GM18907 (cell line): ENCODE measurements at regions not wholly inside any gene's neighbourhood (a gene's known extent, or its start where the extent isn't known, plus 50 kb on each side); places are given as distances from the start of the nearest gene placed in this dataset.
"Not testable (repeated sequence)": the region's sequence is repeated elsewhere in the genome, so short reads cannot be mapped to it uniquely, and the experiment has no call there.

ENCODE experiments used
- ATAC-seq: cut with Tn5 transposase; IDR thresholded peaks from one replicate; pipeline ENCODE4 v1.9.1; 2021; ENCODE audit warnings: mild to moderate bottlenecking, moderate library complexity; ENCODE audit not compliant: unreplicated experiment

DNA sequence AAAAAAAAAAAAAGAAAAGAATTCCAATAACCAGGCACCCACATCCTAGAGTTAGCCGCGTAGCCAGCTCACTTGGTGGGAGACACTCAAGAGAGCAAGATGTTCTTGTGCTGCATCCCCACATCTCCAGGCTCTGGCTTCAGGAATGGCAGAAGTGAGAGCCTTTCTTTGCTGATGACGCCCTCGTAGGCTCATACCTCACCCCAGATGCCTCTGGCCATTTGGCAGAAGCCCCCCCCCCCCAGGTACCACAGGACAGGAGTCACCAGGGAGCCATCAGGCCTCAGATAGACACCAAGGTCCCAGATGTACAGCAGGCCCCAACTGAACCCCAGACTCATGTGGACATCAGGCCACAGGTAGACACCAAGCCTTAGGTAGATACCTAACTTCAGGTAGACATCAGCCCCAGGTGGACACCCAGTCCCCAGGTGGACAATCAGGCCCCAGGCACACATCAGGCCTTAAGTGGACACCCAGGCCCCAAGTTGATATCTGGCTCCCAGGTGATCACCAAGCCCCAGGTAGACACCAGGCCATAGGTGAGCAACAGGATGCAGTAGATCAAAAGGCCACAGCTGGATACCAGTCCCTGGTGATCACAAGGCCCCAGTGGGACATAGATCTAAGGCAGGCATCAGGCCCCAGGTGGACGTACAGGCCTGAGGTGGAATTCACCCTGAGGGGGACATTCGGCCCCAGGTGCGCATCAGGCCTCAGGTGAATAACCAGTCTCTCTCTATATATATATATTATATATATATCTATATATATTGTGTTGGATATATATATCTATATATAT is 202.5 kb downstream of the POTEM start:
- ATAC-seq, result not testable (repeated sequence)

DNA sequence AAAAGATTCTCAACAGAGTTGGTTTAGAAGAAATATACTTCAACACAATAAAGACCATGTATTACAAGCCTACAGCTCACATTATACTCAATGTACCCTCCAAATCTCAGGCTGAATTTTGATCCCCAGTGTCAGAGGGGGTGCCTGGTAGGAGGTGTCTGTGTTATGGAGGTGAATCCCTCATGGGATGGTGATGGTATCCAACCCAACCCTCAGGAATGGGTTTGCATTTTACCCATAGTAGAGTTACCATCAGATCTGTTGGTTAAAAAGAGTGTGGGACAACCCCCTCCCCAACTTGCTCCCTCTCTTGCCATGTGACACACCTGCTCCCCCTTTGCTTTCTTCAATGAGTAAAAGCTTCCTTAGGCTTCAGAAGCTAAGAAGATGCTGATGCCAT is 205.5 kb downstream of the POTEM start:
- not testable (repeated sequence) for ATAC-seq

DNA sequence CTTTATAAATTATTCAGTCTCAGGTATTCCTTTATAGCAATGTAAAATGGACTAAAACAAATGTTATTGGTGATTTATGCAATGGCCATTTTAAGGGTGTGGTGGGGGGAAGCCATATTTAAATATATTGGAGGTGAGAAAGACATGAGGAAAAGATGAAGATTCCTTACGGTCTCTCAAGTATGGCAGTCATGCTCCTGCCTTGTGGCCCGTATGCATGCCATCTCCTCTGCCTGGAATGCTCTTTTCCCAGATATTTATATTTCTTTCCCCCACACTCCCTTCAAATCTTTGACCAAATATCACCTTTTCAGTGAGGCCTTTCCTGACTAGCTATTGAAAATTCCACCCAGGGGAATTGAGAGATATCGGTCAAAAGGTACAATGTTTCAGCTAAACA is 206.0 kb downstream of the POTEM start:
- ATAC-seq, result not testable (repeated sequence)

DNA sequence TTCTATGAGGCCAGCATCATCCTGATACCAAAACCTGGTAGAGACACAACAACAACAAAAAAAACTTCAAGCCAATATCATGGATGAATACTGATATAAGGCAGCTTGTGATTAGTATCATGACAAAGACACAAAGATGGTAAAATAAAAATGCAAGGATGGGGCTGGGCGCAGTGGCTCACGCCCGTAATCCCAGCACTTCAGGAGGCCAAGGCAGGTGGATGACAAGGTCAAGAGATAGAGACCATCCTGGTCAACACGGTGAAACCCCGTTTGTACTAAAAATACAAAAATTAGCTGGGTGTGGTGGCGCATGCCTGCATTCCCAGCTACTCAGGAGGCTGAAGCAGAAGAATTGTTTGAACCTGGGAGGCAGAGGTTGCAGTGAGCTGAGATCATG is 210.2 kb downstream of the POTEM start:
- not testable (repeated sequence) for ATAC-seq

DNA sequence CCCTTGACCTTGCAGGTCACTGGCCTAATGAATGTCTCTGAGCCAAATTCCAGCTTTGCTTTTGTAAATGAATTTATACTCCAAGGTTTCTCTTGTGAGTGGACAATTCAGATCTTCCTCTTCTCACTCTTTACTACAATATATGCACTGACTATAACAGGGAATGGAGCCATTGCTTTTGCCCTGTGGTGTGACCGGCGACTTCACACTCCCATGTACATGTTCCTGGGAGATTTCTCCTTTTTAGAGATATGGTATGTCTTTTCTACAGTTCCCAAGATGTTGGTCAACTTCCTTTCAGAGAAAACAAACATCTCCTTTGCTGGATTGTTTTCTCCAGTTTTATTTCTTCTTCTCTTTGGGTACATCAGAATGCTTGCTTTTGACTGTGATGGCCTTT is 213.1 kb downstream of the POTEM start:
- ATAC-seq, result not testable (repeated sequence)

DNA sequence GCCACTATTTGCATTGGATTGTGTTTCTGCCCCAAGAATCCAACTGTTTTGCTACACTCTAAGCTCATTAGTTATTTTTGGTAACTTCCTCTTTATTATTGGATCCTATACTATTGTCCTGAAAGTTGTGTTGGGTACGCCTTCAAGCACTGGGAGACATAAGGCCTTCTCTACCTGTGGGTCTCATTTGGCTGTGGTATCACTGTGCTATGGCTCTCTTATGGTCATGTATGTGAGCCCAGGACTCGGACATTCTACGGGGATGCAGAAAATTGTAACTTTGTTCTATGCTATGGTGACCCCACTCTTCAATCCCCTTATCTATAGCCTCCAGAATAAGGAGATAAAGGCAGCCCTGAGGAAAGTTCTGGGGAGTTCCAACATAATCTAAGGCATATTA is 213.6 kb downstream of the POTEM start:
- ATAC-seq, result not testable (repeated sequence)

DNA sequence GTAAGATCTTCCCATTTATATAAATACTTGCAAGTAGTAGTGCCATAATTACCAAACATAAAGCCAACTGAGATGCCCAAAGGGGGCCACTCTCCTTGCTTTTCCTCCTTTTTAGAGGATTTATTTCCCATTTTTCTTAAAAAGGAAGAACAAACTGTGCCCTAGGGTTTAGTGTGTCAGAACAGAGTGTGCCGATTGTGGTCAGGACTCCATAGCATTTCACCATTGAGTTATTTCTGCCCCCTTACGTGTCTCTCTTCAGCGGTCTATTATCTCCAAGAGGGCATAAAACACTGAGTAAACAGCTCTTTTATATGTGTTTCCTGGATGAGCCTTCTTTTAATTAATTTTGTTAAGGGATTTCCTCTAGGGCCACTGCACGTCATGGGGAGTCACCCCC is 227.9 kb downstream of the POTEM start:
- ATAC-seq, result not testable (repeated sequence)

DNA sequence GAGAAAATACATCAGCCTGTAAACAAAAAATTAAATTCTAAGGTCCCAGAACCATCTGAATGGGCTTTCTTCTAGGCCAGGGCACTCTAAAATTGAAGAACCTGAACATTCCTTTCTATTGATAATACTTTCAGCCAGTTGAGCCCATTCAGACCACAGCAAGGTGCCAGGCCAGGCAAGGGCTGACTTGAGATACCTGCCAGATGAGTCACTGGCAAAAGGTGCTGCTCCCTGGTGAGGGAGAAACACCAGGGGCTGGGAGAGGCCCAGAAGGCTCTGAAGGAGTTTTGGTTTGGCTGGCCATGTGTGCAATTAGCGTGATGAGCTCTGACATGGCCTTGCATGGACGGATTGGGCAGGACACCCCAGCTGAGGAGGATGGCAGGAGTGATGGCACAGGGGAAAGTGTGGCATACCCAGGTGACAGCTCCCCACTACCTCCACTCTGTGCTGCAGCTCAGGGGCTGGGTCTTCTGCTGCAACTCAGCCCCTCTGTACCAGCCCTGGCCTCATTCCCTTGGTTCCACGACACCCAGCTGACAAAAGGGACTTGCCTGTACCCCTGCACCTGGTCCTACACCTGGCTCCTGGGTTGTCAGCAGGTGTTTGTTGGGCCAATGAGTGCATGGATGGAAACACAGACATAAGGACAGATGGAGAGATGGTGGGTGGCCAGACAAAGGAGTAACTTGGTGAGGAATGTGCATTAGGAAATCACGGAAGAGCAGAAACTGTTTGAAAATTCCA is 230.4 kb downstream of the POTEM start:
- not testable (repeated sequence) for ATAC-seq

DNA sequence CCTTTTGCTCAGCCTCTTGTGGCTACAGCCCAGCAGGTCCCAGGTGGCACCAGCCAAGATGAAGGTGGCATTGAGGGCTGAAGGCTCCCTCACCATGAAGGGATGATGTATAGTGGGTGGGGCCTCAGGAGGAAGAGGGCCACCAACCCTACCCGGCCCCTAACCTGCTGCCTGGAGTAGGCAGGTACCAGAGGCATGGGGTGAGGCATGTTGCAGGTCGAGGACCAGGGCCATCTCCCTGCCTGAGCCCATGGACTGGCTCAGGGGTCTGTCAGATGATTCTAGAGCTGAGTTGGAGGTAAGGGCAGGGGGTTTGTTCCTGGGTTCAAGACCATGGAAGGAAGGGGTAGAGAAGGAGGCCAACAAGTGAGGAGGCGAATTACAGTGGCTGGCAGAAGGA is 231.1 kb downstream of the POTEM start:
- ATAC-seq, result not testable (repeated sequence)

DNA sequence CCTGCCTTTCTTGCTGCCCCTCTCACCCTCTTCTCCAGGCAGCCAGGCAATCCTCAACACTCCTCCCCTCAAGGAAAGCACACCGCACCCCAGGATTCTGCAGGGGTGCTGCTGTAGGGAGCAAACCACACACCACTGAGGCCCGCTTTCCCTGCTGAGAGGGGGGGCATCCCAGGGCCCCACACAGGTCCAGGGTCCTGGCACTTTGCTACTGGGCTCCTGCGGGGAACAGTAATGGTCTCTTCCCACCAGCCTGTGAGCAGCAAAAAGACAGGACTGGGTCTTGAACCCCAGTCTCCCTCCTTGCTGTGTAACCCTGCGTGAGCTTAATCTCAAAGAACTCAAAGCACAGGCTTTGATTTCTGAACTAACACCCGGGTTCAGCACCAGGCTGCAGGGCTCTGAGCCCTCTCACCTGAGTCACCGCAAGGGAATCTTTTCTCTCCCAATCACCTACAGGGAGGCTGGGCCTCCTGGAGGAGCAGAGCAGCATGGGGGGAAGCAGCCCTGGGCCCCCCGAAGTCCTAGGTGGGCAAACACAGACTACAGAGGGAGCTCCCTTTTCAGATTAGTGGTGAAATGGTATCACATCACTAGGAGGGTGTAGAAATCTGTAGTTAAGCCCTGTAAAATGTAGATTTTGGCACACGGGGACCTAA is 232.6 kb downstream of the POTEG start:
- not testable (repeated sequence) for ATAC-seq

DNA sequence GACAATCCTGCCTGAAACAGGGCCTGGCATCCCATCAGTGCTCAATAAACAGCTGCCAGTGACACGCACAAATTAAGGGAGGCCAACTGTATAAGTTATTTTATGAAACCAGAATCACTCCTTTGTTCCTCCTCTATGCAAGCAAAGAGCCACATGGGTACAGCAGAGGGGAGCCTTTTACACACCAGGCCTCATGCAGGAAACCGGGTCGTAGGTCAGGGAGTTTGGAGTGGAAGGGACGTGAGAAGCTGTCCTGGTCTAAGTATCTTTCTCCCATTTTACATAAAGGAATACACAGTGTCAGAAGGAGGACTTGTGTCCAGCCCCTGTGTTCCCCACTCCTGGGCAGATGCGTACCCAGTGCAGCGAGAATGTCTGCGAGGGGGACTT is 232.1 kb downstream of the POTEG start:
- ATAC-seq, result not testable (repeated sequence)

DNA sequence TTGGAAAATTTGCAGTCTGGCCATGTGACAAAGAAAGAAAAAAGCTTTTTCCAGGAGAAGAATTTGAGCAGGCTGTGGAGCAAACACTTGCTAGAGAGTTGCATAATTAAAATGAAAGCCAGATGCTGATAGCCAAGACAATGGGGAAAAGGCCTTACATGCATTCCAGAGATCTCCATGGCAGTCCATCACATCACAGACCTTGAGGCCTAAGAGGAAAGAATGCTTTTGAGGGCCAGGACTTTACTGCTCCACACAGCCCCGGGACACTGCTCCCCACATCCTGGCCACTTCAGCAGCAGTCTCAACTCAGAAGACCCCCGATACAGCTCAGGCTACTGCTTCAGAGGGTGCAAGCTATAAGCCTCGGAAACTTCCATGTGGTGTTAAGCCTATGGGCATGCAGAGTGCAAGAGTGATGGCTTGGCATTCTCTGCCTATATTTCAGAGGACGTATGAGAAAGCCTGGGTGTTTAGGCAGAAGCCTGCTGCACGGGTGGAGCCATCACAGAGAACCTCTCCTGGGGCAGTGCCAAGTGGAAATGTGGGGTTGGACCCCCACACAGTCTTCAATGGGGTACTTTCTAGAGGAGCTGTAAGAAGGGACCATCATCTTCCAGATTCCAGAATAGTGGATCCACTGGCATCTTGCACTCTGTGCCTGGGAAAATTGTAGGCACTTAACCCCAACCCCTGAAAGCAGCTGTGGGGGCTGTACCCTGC is 230.7 kb downstream of the POTEG start:
- not testable (repeated sequence) for ATAC-seq

DNA sequence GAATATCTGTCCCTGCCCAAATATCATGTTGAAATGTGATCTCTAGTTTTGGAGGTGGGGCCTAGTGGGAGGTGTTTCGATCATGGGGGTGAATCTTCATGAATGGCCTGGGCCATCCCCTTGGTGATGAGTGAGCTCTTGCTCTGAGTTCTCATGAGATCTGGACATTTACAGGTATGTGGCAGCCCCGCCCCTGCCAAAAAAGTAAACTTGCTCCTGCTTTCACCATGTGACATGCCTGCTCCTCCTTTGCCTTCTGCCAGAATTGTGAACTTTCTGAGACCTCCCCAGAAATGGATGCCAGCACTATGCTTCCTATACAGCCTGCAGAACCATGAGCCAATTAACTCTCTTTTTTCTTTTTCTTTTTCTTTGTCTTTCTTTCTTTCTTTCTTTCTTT is 229.3 kb downstream of the POTEG start:
- ATAC-seq, result not testable (repeated sequence)

DNA sequence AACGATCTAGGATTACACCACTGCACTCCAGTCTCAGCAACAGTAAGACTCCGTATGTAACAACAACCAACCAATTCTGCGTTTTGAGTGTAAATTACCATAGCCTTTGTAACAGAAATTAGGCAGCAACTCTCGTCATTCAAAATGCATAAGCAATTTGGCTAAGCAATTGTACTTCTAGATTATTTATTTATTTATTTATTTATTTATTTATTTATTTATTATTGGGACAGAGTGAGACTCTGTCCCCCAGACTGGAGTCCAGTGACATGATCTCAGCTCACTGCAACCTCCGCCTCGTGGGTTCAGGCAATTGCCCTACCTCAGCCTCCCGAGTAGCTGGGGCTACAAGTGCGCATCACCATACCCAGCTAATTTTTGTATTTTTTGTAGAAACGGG is 217.7 kb downstream of the POTEG start:
- not testable (repeated sequence) for ATAC-seq

DNA sequence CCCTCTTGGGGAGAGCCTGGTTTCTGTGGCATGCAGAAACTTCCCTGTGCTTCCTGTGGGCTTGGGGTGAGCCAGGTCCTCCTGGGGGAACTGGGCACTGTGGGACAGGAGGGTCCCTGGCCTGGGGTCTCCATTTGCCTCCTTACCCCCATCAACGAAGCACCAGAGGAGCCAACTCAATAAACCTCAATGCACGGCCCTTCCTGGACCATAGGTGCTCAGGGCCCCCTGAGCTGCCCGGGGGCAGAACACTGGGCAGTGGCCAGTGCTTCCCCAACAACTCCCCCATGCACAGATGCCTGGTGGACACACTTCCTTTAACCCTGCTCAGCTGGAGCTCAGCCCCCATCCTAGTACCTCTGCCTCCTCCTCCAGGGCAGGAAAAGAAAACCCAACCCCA is 214.7 kb downstream of the POTEG start:
- not testable (repeated sequence) for ATAC-seq

DNA sequence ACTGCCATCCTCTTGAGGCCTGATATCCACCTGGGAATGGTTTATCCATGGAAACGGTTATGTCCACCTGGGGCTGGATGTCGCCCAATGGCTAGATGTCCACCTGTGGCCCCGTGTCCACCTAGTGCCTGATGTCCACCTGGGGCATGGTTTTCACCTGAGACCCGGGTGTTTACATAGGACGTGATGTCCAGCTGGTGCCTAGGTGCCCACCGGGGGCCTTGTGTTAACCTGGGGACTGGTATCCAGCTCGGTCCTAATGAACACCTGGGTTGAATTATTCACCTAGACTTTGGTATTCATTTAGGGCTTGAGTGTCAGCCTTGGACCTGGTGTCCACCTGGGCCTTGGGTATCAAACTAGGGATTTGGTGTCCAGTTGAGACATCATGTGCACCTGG is 202.7 kb downstream of the POTEG start:
- not testable (repeated sequence) for ATAC-seq

DNA sequence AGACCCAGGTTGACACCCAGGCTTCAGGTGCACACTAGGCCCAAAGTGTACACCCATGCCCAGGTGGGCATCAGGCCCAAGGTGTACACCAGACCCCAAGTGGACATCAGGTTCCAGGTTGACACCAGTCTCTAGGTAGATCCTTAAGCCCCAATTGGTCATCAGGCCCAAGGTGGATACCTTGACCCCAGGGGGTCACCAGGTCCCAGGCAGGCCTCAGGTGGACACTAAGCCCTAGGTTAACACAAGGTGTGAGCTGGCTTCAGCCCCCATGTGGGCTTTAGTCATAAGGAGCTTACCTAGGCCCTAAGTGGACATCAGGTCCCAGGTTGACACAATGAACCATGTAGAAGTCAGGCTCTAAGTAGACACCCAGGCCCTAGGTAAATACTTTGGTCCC is 200.1 kb downstream of the POTEG start:
- ATAC-seq, result not testable (repeated sequence)

DNA sequence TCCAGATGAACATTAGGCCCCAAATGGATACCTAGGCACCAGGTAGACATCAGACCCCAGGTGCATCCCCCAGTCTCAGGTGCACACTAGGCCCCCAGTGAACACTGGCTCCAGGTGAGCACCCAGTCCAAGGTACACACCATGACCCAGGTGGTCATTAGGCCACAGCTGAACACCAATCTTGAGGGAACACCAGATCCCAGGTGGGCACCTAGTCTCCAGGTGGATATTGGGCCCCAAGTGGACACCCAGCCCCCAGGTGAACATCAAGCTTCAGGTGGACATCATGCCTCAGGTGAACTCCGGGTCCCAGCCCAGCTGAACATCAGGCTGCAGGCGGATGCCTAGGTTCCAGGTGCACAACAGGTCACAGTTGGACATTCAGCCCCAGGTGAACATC is 196.5 kb downstream of the POTEG start:
- not testable (repeated sequence) for ATAC-seq

DNA sequence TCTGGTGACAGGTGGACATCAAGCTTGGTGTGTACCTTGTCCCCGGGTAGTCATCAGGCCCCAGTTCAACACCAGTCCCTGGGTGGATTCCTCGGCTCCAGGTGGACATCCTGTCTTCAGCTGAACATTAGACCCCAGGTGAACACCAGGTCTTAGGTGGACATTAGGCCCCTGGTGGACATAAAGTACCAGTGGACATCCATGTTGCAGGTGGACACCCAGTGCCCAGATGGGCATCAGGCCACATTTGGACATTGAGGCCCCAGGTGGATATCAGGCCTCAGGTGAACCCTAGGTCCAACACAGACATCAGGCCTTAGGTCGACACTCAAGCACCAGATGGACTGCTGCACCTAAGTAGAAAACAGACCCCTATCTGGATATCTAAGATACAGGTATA is 195.6 kb downstream of the POTEG start:
- not testable (repeated sequence) for ATAC-seq

DNA sequence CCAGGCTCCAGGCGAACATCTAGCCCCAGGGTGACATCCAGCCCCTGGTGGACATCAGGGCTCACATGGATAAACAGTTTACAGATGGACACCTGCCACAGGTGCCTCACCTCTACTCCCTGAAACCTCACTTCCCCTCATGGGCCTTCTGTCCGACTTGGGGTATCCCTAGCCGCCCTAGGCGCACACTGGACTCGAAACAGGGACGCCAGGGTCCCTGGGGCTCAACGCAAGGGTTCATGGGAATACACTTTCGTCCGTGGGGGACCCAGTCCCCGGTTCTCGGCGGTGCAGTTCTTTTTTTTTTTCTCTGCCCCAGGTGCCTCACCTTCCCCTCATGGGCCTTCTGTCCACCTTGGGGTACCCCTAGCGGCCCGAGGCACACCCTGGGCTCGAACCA is 194.2 kb downstream of the POTEG start:
- not testable (repeated sequence) for ATAC-seq

DNA sequence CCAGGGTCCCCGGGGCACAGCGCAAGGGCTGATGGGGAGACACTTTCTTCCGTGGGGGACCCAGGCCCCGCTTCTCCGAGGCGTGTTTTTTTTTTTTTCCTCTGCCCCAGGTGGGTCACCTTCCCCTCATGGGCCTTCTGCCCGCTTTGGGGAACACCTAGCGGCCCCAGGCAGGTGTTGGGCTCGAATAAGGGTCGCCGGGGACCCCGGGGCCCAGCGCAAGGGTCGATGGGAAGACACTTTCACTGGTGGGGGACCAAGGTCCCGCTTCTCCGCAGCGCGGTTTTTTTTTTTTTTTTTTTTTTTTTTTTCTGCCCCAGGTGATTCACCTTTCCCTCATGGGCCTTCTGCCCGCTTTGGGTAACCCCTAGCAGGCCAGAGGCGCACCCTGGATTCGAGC is 193.8 kb downstream of the POTEG start:
- ATAC-seq, result not testable (repeated sequence)
